Mucosa of descending colon (tissue), 3 donors: ENCODE measurements at regions not wholly inside any gene's neighbourhood (a gene's known extent, or its start where the extent isn't known, plus 50 kb on each side); places are given as distances from the start of the nearest gene placed in this dataset.
"Not testable (repeated sequence)": the region's sequence is repeated elsewhere in the genome, so short reads cannot be mapped to it uniquely, and the experiment has no call there.

ENCODE experiments used
- ATAC-seq: fragments of 200-7000 bp; cut with Tn5 transposase; one replicate; pipeline ENCODE4 v1.9.1; 2020; ENCODE audit warnings: mild to moderate bottlenecking, moderate library complexity
- DNase-seq, 3 donors: peaks; one replicate each; pipeline ENCODE4 v3.0.0-alpha.2; 2020
- H3K36me3 ChIP-seq: fragments of 200-600 bp; one replicate; pipeline ENCODE4 v1.8.0; 2021; ENCODE audit warnings: low read depth, mild to moderate bottlenecking
- H3K4me1 ChIP-seq: fragments of 200-600 bp; one replicate; pipeline ENCODE4 v1.8.0; 2021; ENCODE audit warnings: low read depth, mild to moderate bottlenecking
- H3K4me3 ChIP-seq: fragments of 200-600 bp; one replicate; pipeline ENCODE4 v1.8.0; 2021; ENCODE audit warnings: mild to moderate bottlenecking
- H3K9me3 ChIP-seq: fragments of 200-600 bp; one replicate; pipeline ENCODE4 v1.8.0; 2021; ENCODE audit warnings: mild to moderate bottlenecking
- intact Hi-C, 2 donors: fragments of 100-400 bp; cut with DNase I in 1 of 2; cut with micrococcal nuclease in 1 of 2; formaldehyde crosslinking; loops; one replicate each; pipeline versions ENCODE4 v1.11.0 to v1.11.1; 2022; cut with DNase I, micrococcal nuclease
- TF ChIP-seq, protein P1 (sequence below): fragments of 200-600 bp; IDR thresholded peaks from one replicate; pipeline ENCODE4 v1.8.0; 2022; ENCODE audit warnings: antibody characterized with exemption, mild to moderate bottlenecking
- donor health status: DM: no; HTN: no; CAD: no; lungs with moderate emphysema.
- donor health status: DM: no; HTN: no; CAD: no.
- donor health status: DM: no; HTN: yes; CAD: no.

GRCh38 chr10:23534761-23535160 is 95.9 kb downstream of the OTUD1 start:
- no peak overlapping the region for H3K4me3 ChIP-seq
- DNase-seq, result no peak
- intact Hi-C loops, result no loop called here
- no peak for ATAC-seq
- no peaks in the 10 kb centered on the region for H3K9me3 ChIP-seq
- TF ChIP-seq, protein P1, sequence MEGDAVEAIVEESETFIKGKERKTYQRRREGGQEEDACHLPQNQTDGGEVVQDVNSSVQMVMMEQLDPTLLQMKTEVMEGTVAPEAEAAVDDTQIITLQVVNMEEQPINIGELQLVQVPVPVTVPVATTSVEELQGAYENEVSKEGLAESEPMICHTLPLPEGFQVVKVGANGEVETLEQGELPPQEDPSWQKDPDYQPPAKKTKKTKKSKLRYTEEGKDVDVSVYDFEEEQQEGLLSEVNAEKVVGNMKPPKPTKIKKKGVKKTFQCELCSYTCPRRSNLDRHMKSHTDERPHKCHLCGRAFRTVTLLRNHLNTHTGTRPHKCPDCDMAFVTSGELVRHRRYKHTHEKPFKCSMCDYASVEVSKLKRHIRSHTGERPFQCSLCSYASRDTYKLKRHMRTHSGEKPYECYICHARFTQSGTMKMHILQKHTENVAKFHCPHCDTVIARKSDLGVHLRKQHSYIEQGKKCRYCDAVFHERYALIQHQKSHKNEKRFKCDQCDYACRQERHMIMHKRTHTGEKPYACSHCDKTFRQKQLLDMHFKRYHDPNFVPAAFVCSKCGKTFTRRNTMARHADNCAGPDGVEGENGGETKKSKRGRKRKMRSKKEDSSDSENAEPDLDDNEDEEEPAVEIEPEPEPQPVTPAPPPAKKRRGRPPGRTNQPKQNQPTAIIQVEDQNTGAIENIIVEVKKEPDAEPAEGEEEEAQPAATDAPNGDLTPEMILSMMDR, result no peak
- no peaks in the 10 kb centered on the region for H3K36me3 ChIP-seq
- H3K4me1 ChIP-seq, result no peaks in the 10 kb centered on the region

DNA sequence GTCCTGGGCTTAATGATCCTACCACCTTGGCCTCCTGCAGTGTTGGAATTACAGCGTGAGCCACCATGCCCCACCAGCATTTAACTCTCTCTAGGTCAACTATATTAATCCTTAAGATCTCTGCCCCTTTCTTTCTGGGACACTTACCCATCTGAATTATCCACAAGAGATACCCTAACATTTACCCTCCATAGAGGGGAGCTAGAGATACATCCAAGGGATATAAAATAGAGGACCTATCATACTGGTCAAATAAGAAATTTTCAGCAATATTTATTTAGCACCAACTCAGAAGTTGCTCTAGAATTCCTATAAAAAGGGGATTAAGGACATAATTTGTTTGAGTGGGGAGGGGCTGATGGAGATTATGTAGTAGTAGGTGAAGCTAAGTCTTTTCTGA is 96.5 kb downstream of the OTUD1 start:
- DNase-seq, result no peak
- TF ChIP-seq, protein P1, result no peak
- Histone ChIP-seq H3K9me3 (no peaks in the 10 kb centered on the region), H3K4me3 (no peak overlapping the region), H3K4me1 (no peaks in the 10 kb centered on the region), H3K36me3 (no peaks in the 10 kb centered on the region)
- no peak for ATAC-seq
- intact Hi-C loops, result no loop called here

DNA sequence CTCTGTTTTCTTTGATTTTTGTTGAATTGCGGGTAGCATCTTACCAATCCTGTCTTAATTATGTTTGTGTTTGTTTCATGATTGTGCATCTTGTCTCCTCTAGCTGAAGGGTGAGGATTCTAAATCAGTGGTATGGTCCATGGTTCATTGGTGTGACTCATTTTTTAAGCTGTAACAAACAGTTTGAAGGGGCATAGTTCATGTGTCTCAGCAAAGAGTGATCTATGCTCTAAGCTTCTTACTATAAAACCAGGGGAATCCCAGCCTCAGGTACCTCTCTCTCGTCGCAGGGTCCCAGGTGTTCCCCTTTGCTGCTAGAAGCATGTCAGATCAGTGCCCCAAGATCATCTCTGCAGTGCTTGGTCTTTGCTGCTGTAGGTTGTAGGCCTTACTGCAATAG is 100.1 kb downstream of the OTUD1 start:
- no peak for DNase-seq
- no peaks in the 10 kb centered on the region for H3K4me1 ChIP-seq
- H3K9me3 ChIP-seq, result no peaks in the 10 kb centered on the region
- H3K4me3 ChIP-seq, result no peak overlapping the region
- intact Hi-C loops, result no loop called here
- no peaks in the 10 kb centered on the region for H3K36me3 ChIP-seq
- no peak for ATAC-seq
- TF ChIP-seq, protein P1, result no peak

- Histone ChIP-seq H3K4me3 (no peak overlapping the region), H3K36me3 (no peaks in the 10 kb centered on the region), H3K9me3 (no peaks in the 10 kb centered on the region), H3K4me1 (no peaks in the 10 kb centered on the region)
- TF ChIP-seq, protein P1, result no peak
- no peak for ATAC-seq
- DNase-seq, result no peak
- intact Hi-C loops, result no loop called here
These were observed 101.6 kb downstream of the OTUD1 start for GRCh38 chr10:23540401-23541030.

GRCh38 chr10:23543691-23544380 is 105.0 kb downstream of the OTUD1 start:
- H3K4me1 ChIP-seq, result no peaks in the 10 kb centered on the region
- intact Hi-C loops, result no loop called here
- H3K9me3 ChIP-seq, result no peaks in the 10 kb centered on the region
- DNase-seq (no peak), ATAC-seq (no peak)
- no peak overlapping the region for H3K4me3 ChIP-seq
- TF ChIP-seq, protein P1, result no peak
- no peaks in the 10 kb centered on the region for H3K36me3 ChIP-seq

DNA sequence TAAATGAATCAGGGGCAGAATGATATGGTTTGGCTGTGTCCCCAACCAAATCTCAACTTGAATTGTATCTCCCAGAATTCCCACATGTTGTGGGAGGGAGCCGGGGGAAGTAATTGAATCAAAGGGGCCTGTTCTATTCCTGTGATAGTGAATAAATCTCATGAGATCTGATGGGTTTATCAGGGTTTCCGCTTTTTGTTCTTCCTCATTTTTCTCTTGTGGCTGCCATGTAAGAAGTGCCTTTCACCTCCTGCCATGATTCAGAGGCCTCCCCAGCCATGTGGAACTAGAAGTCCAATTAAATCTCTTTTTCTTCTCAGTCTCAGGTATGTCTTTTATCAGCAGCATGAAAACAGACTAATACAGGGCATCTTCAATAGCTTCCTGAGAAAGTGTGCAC is 107.0 kb downstream of the OTUD1 start:
- H3K9me3 ChIP-seq, DNase-seq, H3K36me3 ChIP-seq, H3K4me3 ChIP-seq, intact Hi-C loops, H3K4me1 ChIP-seq, ATAC-seq: not testable (repeated sequence)
